Psoas muscle (tissue), 7 donors: ENCODE measurements at regions not wholly inside any gene's neighbourhood (a gene's known extent, or its start where the extent isn't known, plus 50 kb on each side); places are given as distances from the start of the nearest gene placed in this dataset.

ENCODE experiments used
- ATAC-seq, 4 donors: fragments of 200-7000 bp; cut with Tn5 transposase; one replicate each; pipeline ENCODE4 v1.9.1; 2020; ENCODE audit warnings: moderate library complexity in 3 of 4, mild to moderate bottlenecking in 2 of 4
- DNase-seq, 2 donors: peaks; one replicate each; pipeline ENCODE4 v3.0.0-alpha.2; 2020
- H3K27ac ChIP-seq: fragments of 200-600 bp; one replicate; pipeline ENCODE4 v1.8.0; 2022
- H3K27me3 ChIP-seq, 3 donors: fragments of 200-600 bp in 1 of 3; one replicate each; pipeline versions ENCODE4 v1.6.1 to v1.8.0; 2013 to 2022; ENCODE audit warnings: low read length in 2 of 3, mild to moderate bottlenecking in 2 of 3, moderate library complexity in 1 of 3; ENCODE audit not compliant: insufficient read depth in 3 of 3
- H3K36me3 ChIP-seq, 2 donors: fragments of 200-600 bp in 1 of 2; one replicate each; pipeline versions ENCODE4 v1.6.1 to v1.8.0; 2013 to 2022; ENCODE audit warnings: low read depth in 1 of 2, mild to moderate bottlenecking in 1 of 2, moderate library complexity in 1 of 2; ENCODE audit not compliant: insufficient read depth in 1 of 2
- H3K4me1 ChIP-seq: fragments of 200-600 bp; one replicate; pipeline ENCODE4 v1.8.0; 2022
- H3K4me3 ChIP-seq: fragments of 200-600 bp; one replicate; pipeline ENCODE4 v1.8.0; 2022; ENCODE audit warnings: mild to moderate bottlenecking
- H3K9me3 ChIP-seq: fragments of 200-600 bp; one replicate; pipeline ENCODE4 v1.8.0; 2022
- CTCF ChIP-seq: fragments of 200-600 bp; IDR thresholded peaks from one replicate; pipeline ENCODE4 v1.8.0; 2022; ENCODE audit warnings: antibody characterized with exemption
- WGBS, 3 donors: extraction: QIAGEN DNeasy Blood & Tissue Kit; methylation state at CpG; one replicate each; pipeline versions ENCODE4 v1.1.6 to v1.1.7; 2013; 5-methylcytosine and 5-hydroxymethylcytosine counted together
- intact Hi-C, 2 donors: fragments of 100-400 bp; cut with DNase I; formaldehyde crosslinking; loops; one replicate each; pipeline versions ENCODE4 v1.11.0 to v1.14.2; 2022
- donor health status: healthy with polysubstance abuse.
- donor health status: DM: no; HTN: no; CAD: no; lungs with moderate emphysema.
- donor health status: Bipolar disorder and iron deficiency.
- donor health status: healthy.
- donor health status: DM: yes; HTN: yes; CAD: no.
- donor health status: DM: no; HTN: no; CAD: no.
- donor health status: DM: yes; HTN: yes; CAD: no.

DNA sequence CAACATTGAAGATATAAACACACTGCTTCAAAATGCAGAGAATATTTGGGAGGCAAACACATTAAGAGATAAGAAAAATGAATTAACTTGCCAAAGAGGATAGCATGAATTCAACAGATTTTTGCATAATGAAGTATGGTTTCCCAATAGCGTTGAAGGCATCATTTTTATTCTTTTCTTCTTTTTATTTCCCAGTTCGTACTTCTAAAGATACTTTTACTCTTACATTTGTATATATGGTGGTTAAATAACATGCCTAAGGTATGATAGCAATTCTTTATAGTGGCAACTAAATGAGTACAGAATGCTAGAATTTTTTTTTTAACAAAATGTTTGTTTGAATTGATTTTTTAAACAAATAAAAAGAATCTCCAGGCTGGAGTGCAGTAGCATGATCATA is 473.4 kb upstream of the MARCKS start:
- no peaks in the 10 kb centered on the region for H3K9me3 ChIP-seq
- intact Hi-C loops: no loop called here
- DNase-seq: no peak
- no peak overlapping the region for H3K27ac ChIP-seq
- H3K27me3 ChIP-seq: no peaks in the 10 kb centered on the region
- no peak for TF ChIP-seq CTCF
- H3K4me3 ChIP-seq: no peak overlapping the region
- H3K4me1 ChIP-seq: no peaks in the 10 kb centered on the region
- ATAC-seq: no peak
- WGBS, 3 donors: 87 to 97% (median 94%) methylated on average over 2 of the region's 2 CpGs
- no peaks in the 10 kb centered on the region for H3K36me3 ChIP-seq

- Histone ChIP-seq H3K36me3 (no peaks in the 10 kb centered on the region), H3K9me3 (no peaks in the 10 kb centered on the region), H3K4me3 (no peak overlapping the region), H3K27me3 (no peaks in the 10 kb centered on the region), H3K4me1 (no peaks in the 10 kb centered on the region), H3K27ac (no peak overlapping the region)
- 86 to 89% (median 88%) methylated on average over 2 of the region's 2 CpGs for WGBS, 3 donors
- no peak for TF ChIP-seq CTCF
- ATAC-seq (no peak), DNase-seq (no peak)
- intact Hi-C loops: no loop called here
Observed at GRCh38 chr6:113385020-113385431, 472.1 kb upstream of the MARCKS start.

DNA sequence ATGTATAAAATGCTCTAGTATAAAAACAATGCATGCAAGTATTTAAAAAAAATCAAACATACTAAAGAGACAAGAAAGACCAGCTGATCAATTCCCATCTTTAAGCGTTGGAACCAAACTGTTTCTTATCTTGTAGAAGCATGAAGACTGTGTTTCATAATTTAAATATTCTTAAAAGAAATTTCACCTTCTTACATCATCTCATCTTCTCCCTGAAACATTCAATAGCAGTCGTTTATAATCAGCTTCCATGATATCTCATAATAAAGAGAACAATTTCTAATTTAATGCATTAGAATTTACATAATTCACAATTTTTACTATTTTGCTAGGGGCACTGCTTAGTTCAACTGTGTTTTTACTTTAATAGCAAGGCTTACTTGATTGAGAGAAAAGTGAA is 468.1 kb upstream of the MARCKS start:
- no peaks in the 10 kb centered on the region for H3K36me3 ChIP-seq
- H3K4me3 ChIP-seq: no peak overlapping the region
- ATAC-seq: no peak
- H3K4me1 ChIP-seq: no peaks in the 10 kb centered on the region
- no peak for DNase-seq
- WGBS, 3 donors: 81 to 85% (median 85%) methylated on average over 2 of the region's 2 CpGs
- TF ChIP-seq CTCF: no peak
- H3K27ac ChIP-seq: no peak overlapping the region
- intact Hi-C loops: no loop called here
- H3K27me3 ChIP-seq: no peaks in the 10 kb centered on the region
- H3K9me3 ChIP-seq: no peaks in the 10 kb centered on the region

GRCh38 chr6:113392551-113393055 is 464.5 kb upstream of the MARCKS start:
- Histone ChIP-seq H3K4me1 (no peaks in the 10 kb centered on the region), H3K27ac (no peak overlapping the region), H3K9me3 (no peaks in the 10 kb centered on the region), H3K27me3 (no peaks in the 10 kb centered on the region), H3K4me3 (no peak overlapping the region), H3K36me3 (no peaks in the 10 kb centered on the region)
- WGBS, 3 donors: 81 to 92% (median 91%) methylated on average over 3 of the region's 3 CpGs
- no peak for TF ChIP-seq CTCF
- DNase-seq (no peak), ATAC-seq (no peak)
- intact Hi-C loops: no loop called here

DNA sequence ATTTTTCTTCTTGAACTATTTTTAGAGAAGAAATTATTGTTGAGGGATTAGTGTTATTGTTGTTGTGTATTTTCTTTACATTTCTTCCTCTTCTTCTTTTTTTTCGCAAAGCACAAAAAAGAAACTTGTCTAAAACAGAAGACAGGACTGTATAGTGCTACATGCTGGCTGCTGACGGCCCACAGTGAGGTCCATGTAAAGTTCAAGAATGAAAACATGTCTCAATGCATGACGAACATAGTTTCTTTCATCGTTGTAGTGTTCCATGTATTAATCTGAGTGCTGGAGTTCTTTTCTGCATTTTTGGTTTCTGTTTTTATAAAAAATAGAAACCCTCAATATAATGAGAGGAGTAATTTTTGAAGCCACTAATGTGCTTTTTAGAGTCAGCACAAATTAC is 462.9 kb upstream of the MARCKS start:
- no peak overlapping the region for H3K27ac ChIP-seq
- DNase-seq (no peak), ATAC-seq (no peak)
- no peak for TF ChIP-seq CTCF
- H3K27me3 ChIP-seq: no peaks in the 10 kb centered on the region
- WGBS, 3 donors: 77 to 84% (median 77%) methylated on average over 4 of the region's 4 CpGs
- no peaks in the 10 kb centered on the region for H3K36me3 ChIP-seq
- H3K4me3 ChIP-seq: no peak overlapping the region
- intact Hi-C loops: no loop called here
- H3K4me1 ChIP-seq: no peaks in the 10 kb centered on the region
- H3K9me3 ChIP-seq: no peaks in the 10 kb centered on the region
